Cerebellar nuclear complex (tissue), 1 donor: ENCODE measurements at regions not wholly inside any gene's neighbourhood (a gene's known extent, or its start where the extent isn't known, plus 50 kb on each side); places are given as distances from the start of the nearest gene placed in this dataset.

ENCODE experiments used
- DNase-seq, 2 experiments: peaks; one replicate each; lab custom pipeline; 2025; lab: John Stamatoyannopoulos, UW

DNA sequence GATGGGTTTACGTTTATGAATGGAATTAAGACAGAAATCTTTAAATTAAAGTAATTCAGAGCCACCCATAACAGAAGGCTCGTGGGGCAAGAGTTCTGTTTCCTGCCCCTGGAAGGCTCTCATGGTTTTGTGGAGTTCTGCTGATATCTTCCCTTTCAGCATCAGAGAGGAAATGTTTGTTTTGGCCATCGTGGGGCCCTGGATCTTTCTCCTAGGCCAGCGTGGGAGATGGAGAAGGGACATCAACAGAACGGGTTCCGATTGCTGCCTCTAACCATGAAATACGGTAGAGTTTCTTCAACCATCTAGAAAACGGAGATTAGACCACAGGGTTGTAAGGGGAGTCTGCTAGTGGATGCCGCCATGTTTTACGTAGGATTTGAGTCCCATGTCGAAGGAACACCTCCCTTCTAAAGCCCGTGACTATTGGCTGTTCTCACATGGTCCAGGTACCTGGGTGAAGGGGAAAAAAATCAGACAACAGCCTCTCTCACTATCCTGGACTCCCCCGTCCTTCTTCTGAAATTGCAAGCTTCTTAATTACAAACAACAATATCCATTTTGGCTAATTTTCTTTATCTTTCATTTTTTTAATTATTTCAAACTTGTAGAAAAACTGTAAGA, 169.1 kb upstream of the CELF2 start:
- no peak for DNase-seq

DNA sequence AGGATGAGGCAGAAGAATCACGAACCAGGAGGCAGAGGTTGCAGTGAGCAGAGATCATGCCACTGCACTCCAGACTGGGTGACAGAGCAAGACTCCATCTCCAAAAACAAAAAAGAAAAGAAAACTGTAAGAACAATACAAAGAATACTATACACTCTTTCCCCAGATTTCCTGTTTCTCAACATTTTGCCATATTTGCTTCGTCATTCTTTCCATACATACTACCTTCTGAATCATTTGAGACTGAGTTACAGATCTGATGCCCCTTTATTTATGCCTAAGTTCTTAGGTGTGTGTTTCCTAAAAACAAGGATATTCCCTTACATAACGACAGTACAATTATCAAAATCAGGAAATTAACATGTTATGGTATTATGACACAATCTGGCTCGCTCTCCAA, 168.4 kb upstream of the CELF2 start:
- DNase-seq, result no peak

DNA sequence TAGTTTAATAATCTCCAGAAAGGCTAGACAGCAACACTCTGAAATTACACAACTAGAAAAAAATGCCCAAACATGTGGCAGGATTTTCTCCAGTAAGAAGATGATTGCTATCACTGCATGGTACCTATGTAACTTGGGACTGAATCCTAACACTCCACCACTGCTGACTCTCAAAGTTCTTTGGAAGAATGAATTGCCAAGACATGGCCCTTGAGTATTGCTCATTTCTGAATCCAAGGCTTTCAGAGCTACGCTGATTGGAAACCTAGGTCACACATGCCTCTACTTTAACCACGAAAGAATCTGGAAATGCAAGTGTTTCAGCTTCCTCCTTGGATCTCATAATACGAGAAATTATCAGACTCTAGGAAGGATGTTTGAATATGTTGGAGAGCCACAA, 167.5 kb upstream of the CELF2 start:
- DNase-seq, result no peak

DNA sequence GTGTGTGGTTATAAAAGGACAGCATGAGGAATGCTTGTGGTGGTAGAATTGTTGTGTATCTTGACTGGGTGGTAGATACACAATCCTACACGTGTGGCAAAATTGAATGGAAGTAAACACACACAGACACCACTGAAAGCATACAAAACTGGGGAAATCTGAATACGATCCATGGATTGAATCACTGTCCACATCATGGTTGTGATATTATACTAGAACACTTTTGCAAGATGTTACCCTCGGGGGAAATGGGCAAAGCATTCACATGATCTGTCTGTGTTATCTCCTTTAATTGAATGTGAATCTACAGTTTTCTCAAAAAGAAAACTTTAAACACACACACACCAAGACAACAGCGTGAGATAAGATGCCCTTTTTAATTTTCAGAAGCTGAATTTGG, 165.2 kb upstream of the CELF2 start:
- DNase-seq, result no peak

DNA sequence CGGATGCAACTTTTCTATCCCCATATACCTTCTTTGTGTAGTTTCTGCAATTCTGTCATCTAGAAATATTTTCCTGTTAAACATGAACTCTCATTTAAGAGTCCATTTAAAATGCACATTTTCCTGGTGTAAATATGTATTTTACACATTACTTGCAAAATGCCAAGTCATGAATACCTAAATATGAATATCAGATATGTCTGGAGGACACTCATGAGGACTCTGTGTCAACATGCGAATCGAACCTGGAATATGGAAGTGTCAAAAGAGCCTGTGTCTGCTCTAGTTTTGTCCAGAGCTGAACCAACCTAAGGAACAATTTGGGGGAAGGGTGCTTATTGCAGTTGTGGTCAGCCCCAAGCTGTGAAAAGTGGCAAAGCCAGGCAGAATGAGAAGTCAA, 163.7 kb upstream of the CELF2 start:
- DNase-seq, result no peak

DNA sequence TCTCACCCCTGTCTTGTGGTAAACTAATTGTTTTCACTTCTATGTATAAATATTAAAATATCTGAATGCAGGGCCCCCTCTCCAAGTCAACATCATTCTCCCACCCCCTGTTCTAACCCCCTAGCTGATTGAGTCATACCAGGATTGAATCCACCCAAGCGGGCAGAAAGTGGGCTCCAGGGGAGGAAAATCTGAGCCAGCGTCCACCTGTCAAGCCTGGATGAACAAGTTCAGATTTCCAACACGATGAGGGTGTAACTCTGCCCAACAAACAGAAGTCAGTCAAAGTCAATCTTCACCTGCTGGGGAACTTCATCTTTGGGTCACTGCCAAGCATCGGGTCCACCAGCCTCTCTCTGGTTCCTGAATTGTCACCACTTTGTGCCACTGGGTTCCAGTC, 162.9 kb upstream of the CELF2 start:
- no peak for DNase-seq

DNA sequence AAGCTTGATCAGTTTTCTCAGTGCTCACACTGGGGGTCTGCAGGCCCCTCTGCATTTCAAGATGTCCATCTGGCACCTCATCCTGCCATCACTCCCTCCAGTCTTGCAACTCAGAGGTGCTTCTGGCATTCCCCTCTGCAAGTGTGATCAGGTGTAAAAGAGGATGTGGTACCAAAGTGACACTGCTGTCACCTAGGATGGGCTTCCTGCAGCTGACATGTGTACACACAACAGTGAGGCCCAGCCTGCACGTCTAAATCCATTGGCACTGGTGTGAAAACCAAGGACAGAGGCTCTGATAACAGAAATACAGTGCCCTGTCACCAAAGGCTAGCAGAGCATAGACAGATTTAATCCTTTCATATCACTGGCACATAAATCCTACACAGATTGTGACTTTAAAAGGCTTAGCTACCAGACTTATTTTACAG, 162.5 kb upstream of the CELF2 start:
- no peak for DNase-seq

DNA sequence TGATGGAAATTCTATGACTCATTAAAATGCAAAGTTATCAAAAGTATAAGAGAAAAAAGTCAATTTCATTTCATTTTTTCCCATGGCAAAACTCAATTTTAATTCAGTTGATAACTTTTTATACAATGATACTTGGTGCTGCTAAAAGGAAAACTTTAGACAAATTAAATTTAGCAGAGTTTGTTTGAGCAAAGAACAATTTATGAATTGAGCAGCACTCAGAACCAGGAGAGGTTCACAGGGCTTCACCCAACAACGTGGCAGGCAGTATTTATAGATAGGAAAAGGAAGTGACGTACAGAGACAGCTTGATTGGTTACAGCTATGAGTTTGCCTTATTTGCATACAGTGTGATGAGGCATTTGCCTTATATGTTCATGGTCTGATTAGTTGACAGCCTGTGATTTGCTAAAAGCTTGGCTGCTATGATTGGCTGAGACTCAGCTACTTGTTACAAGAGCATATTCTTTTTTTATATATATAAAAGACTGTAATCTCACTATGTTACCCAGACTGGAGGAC, 157.2 kb upstream of the CELF2 start:
- no peak for DNase-seq

DNA sequence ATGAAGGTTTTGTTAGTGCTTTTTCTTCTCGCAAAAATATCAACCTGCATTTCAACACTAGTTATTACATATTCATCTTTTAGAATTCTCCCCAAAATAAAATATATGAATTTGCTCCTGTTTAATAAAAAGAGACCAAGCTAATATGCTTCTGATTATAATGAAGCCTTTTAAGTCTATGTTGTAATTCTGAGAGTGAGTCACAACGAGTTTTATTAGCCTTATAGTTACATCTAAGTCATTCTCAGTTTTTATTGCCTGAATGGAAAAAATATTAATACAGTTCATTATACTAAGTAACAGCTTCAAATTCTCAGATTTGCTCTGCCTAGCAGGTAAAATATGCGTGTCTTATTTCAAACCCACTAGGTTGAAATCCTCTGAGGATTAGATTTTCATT, 152.4 kb upstream of the CELF2 start:
- DNase-seq, result no peak

DNA sequence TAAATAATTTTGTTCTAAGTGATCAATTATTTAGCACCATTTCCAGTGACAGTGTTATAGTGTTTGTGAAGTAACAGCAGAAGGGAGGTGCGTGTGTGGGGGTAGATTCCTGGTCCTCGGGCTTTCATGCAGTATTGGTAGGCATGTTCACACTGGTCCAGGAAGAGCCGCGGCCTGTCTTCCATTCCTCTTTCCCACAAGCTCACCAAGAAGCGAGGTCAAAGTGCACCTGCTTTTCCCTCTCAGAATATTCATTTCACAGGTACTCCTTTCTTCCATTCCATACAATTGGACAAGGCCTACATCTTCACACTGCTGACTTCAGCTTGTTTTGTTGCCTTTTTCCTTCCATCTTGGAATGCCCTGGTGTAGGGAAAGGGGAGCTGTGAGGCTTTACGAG, 151.8 kb upstream of the CELF2 start:
- DNase-seq, result no peak

DNA sequence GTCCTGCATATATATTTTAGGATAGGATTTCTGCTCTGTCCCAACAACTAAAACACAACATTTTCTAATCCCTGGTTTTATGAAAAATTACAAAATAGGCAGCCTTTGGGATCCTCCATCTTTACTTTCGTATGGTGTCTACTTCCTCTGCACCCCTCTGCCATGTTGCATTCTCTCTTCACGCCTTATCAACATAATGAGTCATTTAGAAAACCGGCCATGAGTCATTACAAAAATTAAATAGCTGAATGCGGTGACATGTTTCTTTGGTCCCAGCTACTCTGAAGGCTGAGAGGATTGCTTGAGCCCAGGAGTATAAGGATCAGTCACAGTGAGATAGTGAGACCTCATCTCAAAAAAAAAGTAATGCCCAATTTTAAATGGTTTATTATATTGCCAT, 148.1 kb upstream of the CELF2 start:
- DNase-seq, result no peak

DNA sequence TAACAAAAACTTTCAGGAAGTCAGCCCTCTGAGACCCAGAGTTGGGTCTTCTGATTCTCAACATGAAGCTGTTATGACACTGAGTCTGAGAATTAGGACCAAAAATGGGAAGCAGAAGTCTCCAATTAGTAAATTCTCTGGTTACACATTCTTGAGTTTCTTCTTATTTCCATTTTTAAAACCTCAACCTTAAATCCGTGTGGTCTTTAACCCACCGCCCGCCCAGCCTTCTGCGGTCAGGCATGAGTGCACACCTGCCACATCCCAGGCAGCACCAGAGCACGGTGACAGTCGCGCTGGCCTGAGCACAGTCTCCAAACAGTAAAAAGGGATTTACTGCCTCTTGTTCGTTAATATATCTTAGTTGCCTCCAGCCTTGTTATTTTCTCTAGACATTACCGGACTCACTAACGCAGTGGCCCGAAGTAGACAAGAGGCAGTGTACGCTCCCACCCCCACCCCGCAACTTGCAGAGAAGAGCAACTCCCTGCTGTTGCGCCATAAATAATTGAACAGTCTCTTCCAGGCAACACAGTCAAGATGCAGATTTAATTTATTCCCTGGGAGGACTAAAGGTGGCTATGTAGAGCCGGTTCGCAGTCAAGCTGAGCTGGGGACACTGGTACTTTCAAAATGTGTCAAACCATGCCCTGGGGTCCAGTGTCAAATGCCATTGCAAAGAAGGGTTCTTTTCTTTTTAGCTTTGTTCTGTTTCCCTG, 147.0 kb upstream of the CELF2 start:
- no peak for DNase-seq

DNA sequence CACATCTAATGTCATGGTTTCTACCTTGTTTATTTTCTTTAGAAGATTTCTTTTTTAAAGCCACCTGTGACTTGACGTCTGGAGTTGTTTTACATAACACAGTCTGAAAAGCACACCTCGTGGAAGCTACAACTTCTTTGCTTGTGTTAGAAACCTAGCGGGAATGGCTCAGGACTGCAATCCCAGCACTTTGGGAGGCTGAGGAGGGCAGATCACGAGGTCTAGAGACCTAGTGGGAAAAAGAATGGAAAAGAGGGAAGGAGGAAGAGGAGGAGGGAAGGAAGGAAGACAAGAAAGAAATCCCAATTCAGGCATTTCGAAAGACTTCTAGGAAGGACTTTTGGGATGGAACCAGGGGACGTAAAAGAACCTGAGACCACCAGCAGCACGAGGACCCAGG, 146.3 kb upstream of the CELF2 start:
- no peak for DNase-seq

DNA sequence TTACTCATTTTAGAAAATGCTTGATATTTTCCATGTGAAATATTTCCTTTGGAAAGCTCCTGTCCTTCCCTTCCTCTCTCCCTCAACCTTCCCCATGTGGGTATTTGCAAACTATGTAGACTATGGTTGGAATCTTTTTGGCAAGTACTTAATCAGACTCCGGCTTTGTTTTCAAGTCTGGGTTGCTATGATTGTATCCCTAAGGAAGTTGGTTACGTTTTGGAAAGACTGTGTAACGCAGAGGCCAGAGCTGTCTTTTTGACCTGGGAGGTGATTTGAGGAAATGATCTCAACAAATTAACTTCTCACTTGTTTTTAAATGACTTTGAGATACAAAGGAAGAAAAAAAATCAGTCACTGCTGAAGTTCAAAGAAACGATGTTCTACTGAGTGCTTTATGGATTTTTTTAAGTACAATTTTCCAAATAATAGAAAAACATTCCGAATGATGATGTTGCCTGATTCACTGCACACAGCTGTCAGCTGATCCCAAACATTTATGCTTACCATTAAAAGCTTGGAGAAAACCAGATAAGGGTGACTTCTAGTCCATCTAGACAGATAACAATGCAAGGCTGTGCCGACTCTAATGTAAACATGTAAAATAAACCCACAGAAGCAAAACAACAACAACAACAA, 145.5 kb upstream of the CELF2 start:
- no peak for DNase-seq

DNA sequence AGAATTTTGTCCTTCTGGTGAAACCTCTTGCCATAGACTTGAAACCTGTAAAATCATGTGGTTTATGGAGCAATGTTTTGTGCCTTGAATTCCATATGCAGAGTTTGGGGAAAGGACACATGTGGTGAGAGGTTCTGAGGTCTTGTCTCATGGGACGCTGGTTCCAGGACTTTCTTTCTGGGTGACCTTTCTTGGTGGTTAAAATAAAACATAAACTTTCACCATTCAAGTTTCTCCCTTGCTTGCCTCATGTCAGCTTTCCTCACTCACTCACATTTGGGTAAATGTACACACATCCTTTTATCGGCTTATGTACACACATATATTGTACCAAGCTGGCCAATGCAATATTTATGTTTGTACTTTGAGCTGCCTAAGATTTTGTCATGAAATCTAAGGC, 144.9 kb upstream of the CELF2 start:
- no peak for DNase-seq

DNA sequence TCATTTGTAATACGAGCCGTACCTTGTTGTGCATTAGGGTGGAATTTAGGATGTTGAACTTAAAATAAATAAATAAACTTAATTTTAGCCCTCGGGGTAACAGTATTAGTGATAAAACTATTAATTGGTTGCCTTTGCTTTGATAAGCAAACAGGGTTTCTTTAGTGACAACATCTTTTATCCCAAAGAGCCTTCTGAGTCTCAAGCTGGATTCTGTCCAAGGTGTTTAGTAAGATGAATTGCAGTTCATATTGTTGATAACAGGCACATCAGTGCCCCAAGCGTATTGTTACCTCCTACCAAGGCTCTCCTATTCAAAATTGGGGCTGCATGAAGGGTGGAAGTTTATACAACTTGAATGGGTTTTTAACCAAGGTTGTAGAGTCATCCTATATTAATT, 144.4 kb upstream of the CELF2 start:
- DNase-seq, result no peak

DNA sequence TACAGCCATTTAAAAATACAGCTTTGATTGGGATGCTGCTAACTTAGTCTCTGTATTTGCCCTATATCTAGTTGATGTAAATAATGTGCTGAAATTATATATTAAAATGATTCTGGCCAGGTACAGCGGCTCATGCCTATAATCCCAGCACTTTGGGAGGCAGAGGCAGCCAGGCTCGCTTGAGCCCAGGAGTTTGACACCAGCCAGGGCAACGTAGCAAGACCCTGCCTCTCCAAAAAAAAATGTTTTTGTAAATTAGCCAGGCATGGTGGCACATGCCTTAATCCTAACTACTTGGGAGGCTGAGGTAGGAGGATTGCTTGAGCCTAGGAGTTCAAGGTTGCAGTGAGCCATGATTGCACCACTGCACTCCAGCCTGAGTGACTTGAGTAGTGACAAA, 143.8 kb upstream of the CELF2 start:
- no peak for DNase-seq

DNA sequence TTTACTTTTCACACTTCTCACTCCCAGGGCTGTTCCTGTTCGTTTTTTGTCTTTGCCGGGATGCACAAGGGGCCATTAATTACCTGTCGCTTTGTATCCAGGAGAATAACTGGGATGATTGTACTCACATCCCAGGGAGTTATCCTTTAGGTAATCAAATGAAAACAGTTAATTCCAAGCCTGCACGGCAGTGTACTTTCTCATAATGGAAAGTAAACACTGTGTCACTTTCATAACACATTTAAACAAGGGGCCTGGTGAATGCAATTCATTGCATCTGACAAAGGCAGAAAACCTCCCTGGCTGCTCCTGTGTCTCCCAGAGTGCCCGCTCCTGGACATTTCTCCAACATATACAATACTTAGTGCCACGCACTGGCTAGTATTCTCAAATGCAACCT, 138.7 kb upstream of the CELF2 start:
- no peak for DNase-seq

DNA sequence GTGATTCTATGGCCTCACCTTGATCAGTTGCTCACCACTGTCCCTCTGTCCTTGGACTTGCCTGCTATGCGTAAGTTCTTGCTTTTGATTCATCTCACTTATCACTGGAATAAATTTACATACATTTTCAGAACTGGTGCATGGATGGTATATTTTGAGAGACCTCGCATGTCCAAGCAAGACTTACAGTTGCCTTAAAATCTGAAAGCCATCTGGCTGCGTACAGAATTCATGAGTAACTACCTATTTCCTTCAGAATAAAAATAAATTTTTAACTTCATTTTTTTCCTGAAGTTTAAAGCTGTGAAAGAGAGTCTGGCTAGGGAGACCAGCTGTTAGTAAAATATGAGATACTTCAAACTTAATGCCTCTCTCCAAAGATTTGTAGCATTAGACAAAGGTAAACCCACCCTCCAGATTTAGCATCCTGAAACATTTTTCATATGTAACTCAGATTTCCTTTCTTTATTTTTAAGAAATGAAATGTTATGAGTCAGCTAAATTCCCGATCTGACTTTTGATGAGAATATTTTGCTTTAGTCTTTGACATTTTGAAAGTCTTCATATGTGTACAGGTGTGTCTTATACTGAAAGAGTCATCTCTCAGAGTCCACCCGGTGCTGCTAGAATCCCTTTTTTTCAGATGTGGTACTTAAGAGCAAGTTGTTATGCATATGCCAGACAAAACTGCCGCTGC, 136.4 kb upstream of the CELF2 start:
- no peak for DNase-seq

DNA sequence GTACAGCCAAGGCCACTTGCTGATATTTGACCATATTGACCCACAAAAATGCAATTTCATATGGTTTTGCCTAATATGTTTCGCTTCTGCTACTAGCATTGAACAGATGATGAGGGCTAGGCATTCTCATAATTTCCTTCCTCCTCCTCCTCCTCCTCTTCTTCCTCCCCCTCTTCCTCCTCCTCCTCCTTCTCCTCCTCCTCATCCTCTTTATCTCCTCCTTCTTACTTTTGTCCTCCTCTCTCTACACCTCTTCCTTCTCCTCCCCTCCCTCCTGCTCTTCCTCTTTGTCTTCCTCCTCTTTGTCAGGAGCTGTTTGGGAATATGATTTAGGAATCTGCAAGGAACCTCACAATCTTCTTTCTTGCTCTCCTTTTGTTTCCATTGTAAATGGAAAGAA, 133.9 kb upstream of the CELF2 start:
- DNase-seq, result no peak

DNA sequence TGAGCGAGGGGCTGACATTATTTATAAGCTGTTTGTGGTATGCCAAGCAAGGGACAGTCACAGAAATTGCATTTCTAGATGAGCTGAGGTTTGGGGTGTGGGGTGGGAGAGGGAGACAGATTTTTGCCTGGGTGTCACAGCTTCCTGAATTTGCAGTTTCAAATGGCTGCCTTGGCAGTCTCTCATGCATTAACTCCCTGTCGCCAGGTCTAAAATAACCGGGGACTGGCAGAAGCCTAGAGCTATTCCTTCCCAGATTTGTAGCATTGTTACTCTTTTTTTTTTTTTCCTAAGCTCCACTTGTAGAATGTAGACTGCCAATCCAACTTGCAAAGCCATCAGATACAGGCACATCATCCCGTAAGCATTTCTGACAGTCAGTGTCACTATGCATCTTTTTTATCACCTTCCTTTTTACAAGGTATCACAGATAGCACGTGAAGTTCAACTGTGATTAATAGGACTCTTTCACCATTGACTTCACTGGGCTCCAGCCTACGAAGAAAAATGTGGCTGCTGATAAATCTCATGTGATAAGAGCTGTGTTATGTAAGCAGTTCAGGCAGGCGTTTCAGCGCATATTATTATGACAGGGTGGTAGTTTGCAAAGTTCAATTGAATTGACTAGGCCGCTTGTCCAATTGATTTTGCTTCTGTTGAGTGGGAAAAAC, 130.7 kb upstream of the CELF2 start:
- no peak for DNase-seq
